Neural cell (in vitro differentiated cells): ENCODE measurements at regions not wholly inside any gene's neighbourhood (a gene's known extent, or its start where the extent isn't known, plus 50 kb on each side); places are given as distances from the start of the nearest gene placed in this dataset.

Experiments
- CTCF ChIP-seq: fragments of 450-650 bp; IDR thresholded peaks from 2 replicates; pipeline ENCODE4 v1.5.1; 2014; ENCODE audit warnings: antibody characterized with exemption, mild to moderate bottlenecking, moderate library complexity; ENCODE audit not compliant: poor library complexity, severe bottlenecking
- EP300 ChIP-seq: fragments of 450-650 bp; conservative IDR thresholded peaks from 2 replicates; pipeline ENCODE4 v1.6.1; 2014; ENCODE audit warnings: antibody characterized with exemption, mild to moderate bottlenecking, moderate library complexity; ENCODE audit not compliant: poor library complexity, severe bottlenecking
- EZH2 ChIP-seq: fragments of 200-600, 300-800 bp; shearing (Covaris generic), sonication (generic); IDR thresholded peaks from 2 replicates; pipeline ENCODE4 v1.6.1; 2014; ENCODE audit warnings: antibody characterized with exemption, low read length, borderline replicate concordance, mild to moderate bottlenecking; ENCODE audit not compliant: insufficient read depth, poor library complexity, severe bottlenecking
- POLR2AphosphoS5 ChIP-seq: IDR thresholded peaks from 2 replicates; pipeline ENCODE4 v1.6.1; 2012
- REST ChIP-seq: IDR thresholded peaks from 2 replicates; pipeline ENCODE4 v1.6.1; 2012; ENCODE audit warnings: borderline replicate concordance
- SMC3 ChIP-seq: fragments of 450-650 bp; conservative IDR thresholded peaks from 2 replicates; pipeline ENCODE4 v1.6.1; 2014; ENCODE audit warnings: antibody characterized with exemption, mild to moderate bottlenecking, moderate library complexity; ENCODE audit not compliant: poor library complexity
- TAF1 ChIP-seq: IDR thresholded peaks from 2 replicates; pipeline ENCODE4 v1.6.1; 2012; ENCODE audit warnings: low read depth

- TF ChIP-seq EZH2 (no peak), CTCF (no peak), SMC3 (no peak), POLR2AphosphoS5 (no peak), REST (no peak), TAF1 (no peak), EP300 (no peak)
Measured at GRCh38 chr13:104320446-104320845, 1254.2 kb upstream of the SLC10A2 start.
